Chondrocyte (in vitro differentiated cells): ENCODE measurements at regions not wholly inside any gene's neighbourhood (a gene's known extent, or its start where the extent isn't known, plus 50 kb on each side); places are given as distances from the start of the nearest gene placed in this dataset.
A peak's percentile ranks its signal among the peaks of the same experiment; 100 is the strongest.

ENCODE experiments used
- DNase-seq: peaks from one replicate; pipeline ENCODE4 v3.0.0; 2021; ENCODE audit warnings: mixed read lengths, low spot score
- H3K27ac Mint-ChIP-seq: one replicate; pipeline ENCODE4 v1.8.0; 2021; ENCODE audit warnings: mild to moderate bottlenecking, moderate library complexity, mixed read lengths; ENCODE audit not compliant: unreplicated experiment
- H3K27me3 Mint-ChIP-seq: 2 replicates; pipeline ENCODE4 v1.8.0; 2021; ENCODE audit warnings: low read depth, mixed read lengths
- H3K36me3 Mint-ChIP-seq: 2 replicates; pipeline ENCODE4 v1.8.0; 2021; ENCODE audit warnings: low read depth, mixed read lengths
- H3K4me1 Mint-ChIP-seq: 2 replicates; pipeline ENCODE4 v1.8.0; 2021; ENCODE audit warnings: low read depth, mild to moderate bottlenecking, mixed read lengths
- H3K4me3 Mint-ChIP-seq: one replicate; pipeline ENCODE4 v1.8.0; 2021; ENCODE audit warnings: mild to moderate bottlenecking, moderate library complexity, mixed read lengths; ENCODE audit not compliant: unreplicated experiment
- H3K9me3 Mint-ChIP-seq: 2 replicates; pipeline ENCODE4 v1.8.0; 2021; ENCODE audit warnings: low read depth, mixed read lengths
- CTCF ChIP-seq: fragments of 200-600 bp; sonication (generic); IDR thresholded peaks from 2 replicates; pipeline ENCODE4 v1.5.0; 2021; ENCODE audit warnings: antibody characterized with exemption, mild to moderate bottlenecking, moderate library complexity

GRCh38 chr5:123709422-123709821 lies 197.4 kb downstream of the CSNK1G3 start:
- Mint-ChIP-seq H3K4me1 (peaks cover 53% of the 10 kb centered on the region), H3K27ac (peak overlapping the region; percentile 85), H3K9me3 (peaks cover 40% of the 10 kb centered on the region), H3K36me3 (peaks cover 8% of the 10 kb centered on the region), H3K27me3 (no peaks in the 10 kb centered on the region), H3K4me3 (no peak overlapping the region)
- no peak for DNase-seq
- no peak for TF ChIP-seq CTCF

GRCh38 chr5:123708074-123708806 lies 196.3 kb downstream of the CSNK1G3 start:
- Mint-ChIP-seq H3K36me3 (peaks cover 8% of the 10 kb centered on the region), H3K9me3 (peaks cover 34% of the 10 kb centered on the region), H3K4me3 (no peak overlapping the region), H3K27me3 (no peaks in the 10 kb centered on the region), H3K27ac (peak overlapping the region; percentile 85), H3K4me1 (peaks cover 53% of the 10 kb centered on the region)
- TF ChIP-seq CTCF, result no peak
- DNase-seq, result no peak

GRCh38 chr5:123706531-123706930 lies 194.6 kb downstream of the CSNK1G3 start:
- peaks cover 21% of the 10 kb centered on the region for H3K9me3 Mint-ChIP-seq
- DNase-seq, result no peak
- H3K4me3 Mint-ChIP-seq, result no peak overlapping the region
- no peaks in the 10 kb centered on the region for H3K27me3 Mint-ChIP-seq
- no peak overlapping the region for H3K27ac Mint-ChIP-seq
- peaks cover 62% of the 10 kb centered on the region for H3K4me1 Mint-ChIP-seq
- TF ChIP-seq CTCF, result no peak
- peaks cover 6% of the 10 kb centered on the region for H3K36me3 Mint-ChIP-seq

- DNase-seq, result no peak
- H3K4me1 Mint-ChIP-seq, result peaks cover 65% of the 10 kb centered on the region
- no peaks in the 10 kb centered on the region for H3K27me3 Mint-ChIP-seq
- no peak for TF ChIP-seq CTCF
- peaks cover 21% of the 10 kb centered on the region for H3K9me3 Mint-ChIP-seq
- no peak overlapping the region for H3K4me3 Mint-ChIP-seq
- H3K36me3 Mint-ChIP-seq, result peaks cover 6% of the 10 kb centered on the region
- no peak overlapping the region for H3K27ac Mint-ChIP-seq
Measured at GRCh38 chr5:123705741-123706140, 193.8 kb downstream of the CSNK1G3 start.

GRCh38 chr5:123701511-123702200 lies 189.7 kb downstream of the CSNK1G3 start:
- no peak for TF ChIP-seq CTCF
- Mint-ChIP-seq H3K4me3 (no peak overlapping the region), H3K36me3 (no peaks in the 10 kb centered on the region), H3K27me3 (no peaks in the 10 kb centered on the region), H3K27ac (no peak overlapping the region), H3K4me1 (peaks cover 48% of the 10 kb centered on the region), H3K9me3 (peaks cover 13% of the 10 kb centered on the region)
- no peak for DNase-seq
